ENCODE measurements at regions not wholly inside any gene's neighbourhood (a gene's known extent, or its start where the extent isn't known, plus 50 kb on each side); places are given as distances from the start of the nearest gene placed in this dataset.

GRCh38 chrX:6857749-6858148 is 289.8 kb upstream of the STS start:
- no peak overlapping the region for H3K27ac Mint-ChIP-seq
- H3K4me1 Mint-ChIP-seq (ENCODE audit: low read depth), result no peaks in the 10 kb centered on the region
- H3K27me3 Mint-ChIP-seq, result no peaks in the 10 kb centered on the region
- H3K9me3 Mint-ChIP-seq, result peaks cover 18% of the 10 kb centered on the region
- DNase-seq, result no peak
- H3K4me3 Mint-ChIP-seq, result no peak overlapping the region
- no peaks in the 10 kb centered on the region for H3K36me3 Mint-ChIP-seq (ENCODE audit: low read depth)

- no peaks in the 10 kb centered on the region for H3K4me1 Mint-ChIP-seq (ENCODE audit: low read depth)
- H3K27ac Mint-ChIP-seq, result no peak overlapping the region
- H3K36me3 Mint-ChIP-seq (ENCODE audit: low read depth), result no peaks in the 10 kb centered on the region
- H3K4me3 Mint-ChIP-seq, result no peak overlapping the region
- no peak for DNase-seq
- no peaks in the 10 kb centered on the region for H3K27me3 Mint-ChIP-seq
- peaks cover 15% of the 10 kb centered on the region for H3K9me3 Mint-ChIP-seq
Observed at GRCh38 chrX:6856471-6856870, 291.0 kb upstream of the STS start.

GRCh38 chrX:6852869-6853268 is 294.6 kb upstream of the STS start:
- no peaks in the 10 kb centered on the region for H3K4me1 Mint-ChIP-seq (ENCODE audit: low read depth)
- no peaks in the 10 kb centered on the region for H3K36me3 Mint-ChIP-seq (ENCODE audit: low read depth)
- no peak overlapping the region for H3K27ac Mint-ChIP-seq
- DNase-seq, result no peak
- no peaks in the 10 kb centered on the region for H3K27me3 Mint-ChIP-seq
- no peak overlapping the region for H3K4me3 Mint-ChIP-seq
- H3K9me3 Mint-ChIP-seq, result peaks cover 4% of the 10 kb centered on the region

GRCh38 chrX:6852121-6852520 is 295.4 kb upstream of the STS start:
- no peak overlapping the region for H3K4me3 Mint-ChIP-seq
- H3K4me1 Mint-ChIP-seq (ENCODE audit: low read depth), result no peaks in the 10 kb centered on the region
- no peaks in the 10 kb centered on the region for H3K27me3 Mint-ChIP-seq
- H3K9me3 Mint-ChIP-seq, result peaks cover 4% of the 10 kb centered on the region
- H3K36me3 Mint-ChIP-seq (ENCODE audit: low read depth), result no peaks in the 10 kb centered on the region
- no peak for DNase-seq
- no peak overlapping the region for H3K27ac Mint-ChIP-seq

- no peaks in the 10 kb centered on the region for H3K4me1 Mint-ChIP-seq (ENCODE audit: low read depth)
- H3K27ac Mint-ChIP-seq, result no peak overlapping the region
- no peak for DNase-seq
- H3K27me3 Mint-ChIP-seq, result no peaks in the 10 kb centered on the region
- no peaks in the 10 kb centered on the region for H3K36me3 Mint-ChIP-seq (ENCODE audit: low read depth)
- no peak overlapping the region for H3K4me3 Mint-ChIP-seq
- H3K9me3 Mint-ChIP-seq, result peaks cover 4% of the 10 kb centered on the region
Observed at GRCh38 chrX:6851140-6851539, 296.4 kb upstream of the STS start.

GRCh38 chrX:6849716-6850414 is 297.6 kb upstream of the STS start:
- H3K4me3 Mint-ChIP-seq, result no peak overlapping the region
- peaks cover 4% of the 10 kb centered on the region for H3K9me3 Mint-ChIP-seq
- H3K36me3 Mint-ChIP-seq (ENCODE audit: low read depth), result no peaks in the 10 kb centered on the region
- H3K4me1 Mint-ChIP-seq (ENCODE audit: low read depth), result no peaks in the 10 kb centered on the region
- H3K27me3 Mint-ChIP-seq, result no peaks in the 10 kb centered on the region
- no peak overlapping the region for H3K27ac Mint-ChIP-seq
- DNase-seq, result no peak

GRCh38 chrX:6832619-6833018 is 297.7 kb upstream of the VCX3A start:
- Mint-ChIP-seq H3K27ac (no peak overlapping the region), H3K9me3 (no peaks in the 10 kb centered on the region), H3K4me1 (ENCODE audit: low read depth) (no peaks in the 10 kb centered on the region), H3K27me3 (no peaks in the 10 kb centered on the region), H3K36me3 (ENCODE audit: low read depth) (no peaks in the 10 kb centered on the region), H3K4me3 (no peak overlapping the region)
- no peak for DNase-seq

- H3K4me3 Mint-ChIP-seq, result no peak overlapping the region
- no peaks in the 10 kb centered on the region for H3K4me1 Mint-ChIP-seq (ENCODE audit: low read depth)
- H3K9me3 Mint-ChIP-seq, result no peaks in the 10 kb centered on the region
- H3K36me3 Mint-ChIP-seq (ENCODE audit: low read depth), result no peaks in the 10 kb centered on the region
- no peak for DNase-seq
- no peak overlapping the region for H3K27ac Mint-ChIP-seq
- no peaks in the 10 kb centered on the region for H3K27me3 Mint-ChIP-seq
Observed at GRCh38 chrX:6826856-6827255, 291.9 kb upstream of the VCX3A start.

GRCh38 chrX:6821730-6822129 is 286.8 kb upstream of the VCX3A start:
- Mint-ChIP-seq H3K36me3 (ENCODE audit: low read depth) (no peaks in the 10 kb centered on the region), H3K4me1 (ENCODE audit: low read depth) (no peaks in the 10 kb centered on the region)

GRCh38 chrX:6813836-6814370 is 279.0 kb upstream of the VCX3A start:
- Mint-ChIP-seq H3K36me3 (ENCODE audit: low read depth) (no peaks in the 10 kb centered on the region), H3K9me3 (no peaks in the 10 kb centered on the region), H3K27ac (no peak overlapping the region), H3K27me3 (no peaks in the 10 kb centered on the region), H3K4me1 (ENCODE audit: low read depth) (no peaks in the 10 kb centered on the region), H3K4me3 (no peak overlapping the region)
- no peak for DNase-seq

More at GRCh38 chrX:6821730-6822129, 286.8 kb upstream of the VCX3A start:
- Mint-ChIP-seq H3K4me3 (no peak overlapping the region), H3K27me3 (no peaks in the 10 kb centered on the region), H3K9me3 (no peaks in the 10 kb centered on the region), H3K27ac (no peak overlapping the region)
- no peak for DNase-seq

GRCh38 chrX:6812087-6812486 is 277.2 kb upstream of the VCX3A start:
- Mint-ChIP-seq H3K9me3 (no peaks in the 10 kb centered on the region), H3K4me3 (no peak overlapping the region), H3K27me3 (no peaks in the 10 kb centered on the region), H3K27ac (no peak overlapping the region), H3K36me3 (ENCODE audit: low read depth) (no peaks in the 10 kb centered on the region), H3K4me1 (ENCODE audit: low read depth) (no peaks in the 10 kb centered on the region)
- no peak for DNase-seq

- no peak overlapping the region for H3K4me3 Mint-ChIP-seq
- no peaks in the 10 kb centered on the region for H3K4me1 Mint-ChIP-seq (ENCODE audit: low read depth)
- H3K9me3 Mint-ChIP-seq, result no peaks in the 10 kb centered on the region
- no peak for DNase-seq
- no peak overlapping the region for H3K27ac Mint-ChIP-seq
- H3K36me3 Mint-ChIP-seq (ENCODE audit: low read depth), result no peaks in the 10 kb centered on the region
- no peaks in the 10 kb centered on the region for H3K27me3 Mint-ChIP-seq
Observed at GRCh38 chrX:6810776-6811175, 275.9 kb upstream of the VCX3A start.

- H3K4me3 Mint-ChIP-seq, result no peak overlapping the region
- H3K27ac Mint-ChIP-seq, result no peak overlapping the region
- DNase-seq, result no peak
- no peaks in the 10 kb centered on the region for H3K27me3 Mint-ChIP-seq
- no peaks in the 10 kb centered on the region for H3K36me3 Mint-ChIP-seq (ENCODE audit: low read depth)
- no peaks in the 10 kb centered on the region for H3K4me1 Mint-ChIP-seq (ENCODE audit: low read depth)
- H3K9me3 Mint-ChIP-seq, result no peaks in the 10 kb centered on the region
Observed at GRCh38 chrX:6803607-6804006, 268.7 kb upstream of the VCX3A start.

- H3K9me3 Mint-ChIP-seq, result no peaks in the 10 kb centered on the region
- no peak overlapping the region for H3K27ac Mint-ChIP-seq
- no peak overlapping the region for H3K4me3 Mint-ChIP-seq
- H3K36me3 Mint-ChIP-seq (ENCODE audit: low read depth), result no peaks in the 10 kb centered on the region
- H3K4me1 Mint-ChIP-seq (ENCODE audit: low read depth), result no peaks in the 10 kb centered on the region
- no peaks in the 10 kb centered on the region for H3K27me3 Mint-ChIP-seq
- no peak for DNase-seq
Observed at GRCh38 chrX:6793000-6793399, 258.1 kb upstream of the VCX3A start.

- no peaks in the 10 kb centered on the region for H3K27me3 Mint-ChIP-seq
- H3K27ac Mint-ChIP-seq, result no peak overlapping the region
- H3K4me3 Mint-ChIP-seq, result no peak overlapping the region
- DNase-seq, result no peak
- H3K9me3 Mint-ChIP-seq, result no peaks in the 10 kb centered on the region
- H3K36me3 Mint-ChIP-seq (ENCODE audit: low read depth), result no peaks in the 10 kb centered on the region
- no peaks in the 10 kb centered on the region for H3K4me1 Mint-ChIP-seq (ENCODE audit: low read depth)
Observed at GRCh38 chrX:6783912-6784311, 249.0 kb upstream of the VCX3A start.

GRCh38 chrX:6782831-6783230 is 247.9 kb upstream of the VCX3A start:
- Mint-ChIP-seq H3K36me3 (ENCODE audit: low read depth) (no peaks in the 10 kb centered on the region), H3K4me1 (ENCODE audit: low read depth) (no peaks in the 10 kb centered on the region), H3K4me3 (no peak overlapping the region), H3K9me3 (no peaks in the 10 kb centered on the region), H3K27ac (no peak overlapping the region), H3K27me3 (peaks cover 4% of the 10 kb centered on the region)
- no peak for DNase-seq

All from activated T-cell treated with anti-CD3 and anti-CD28 coated beads, Interleukin-2, amount 50 U/mL, for 24 hours (primary cell).